ENCODE measurements at regions not wholly inside any gene's neighbourhood (a gene's known extent, or its start where the extent isn't known, plus 50 kb on each side); places are given as distances from the start of the nearest gene placed in this dataset.

DNA sequence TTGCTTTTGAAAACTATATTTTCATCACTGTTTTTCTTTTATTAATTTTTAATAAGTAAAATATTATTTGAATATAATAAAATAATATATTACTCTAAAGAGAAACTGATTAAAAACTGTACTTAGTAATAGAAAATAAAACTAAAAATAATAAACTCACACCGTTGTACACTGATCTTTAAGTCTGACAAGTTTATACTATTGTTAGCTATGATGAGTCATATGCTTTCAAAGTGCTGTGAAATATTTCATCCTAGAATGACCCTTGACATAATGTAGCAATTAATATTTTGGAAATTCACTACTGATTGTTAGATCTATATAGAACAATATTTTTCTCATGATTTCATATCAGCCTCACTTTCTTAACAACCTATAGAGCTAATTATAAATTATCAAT lies 1040.6 kb upstream of the SPRY2 start:
- TF ChIP-seq, protein P1, sequence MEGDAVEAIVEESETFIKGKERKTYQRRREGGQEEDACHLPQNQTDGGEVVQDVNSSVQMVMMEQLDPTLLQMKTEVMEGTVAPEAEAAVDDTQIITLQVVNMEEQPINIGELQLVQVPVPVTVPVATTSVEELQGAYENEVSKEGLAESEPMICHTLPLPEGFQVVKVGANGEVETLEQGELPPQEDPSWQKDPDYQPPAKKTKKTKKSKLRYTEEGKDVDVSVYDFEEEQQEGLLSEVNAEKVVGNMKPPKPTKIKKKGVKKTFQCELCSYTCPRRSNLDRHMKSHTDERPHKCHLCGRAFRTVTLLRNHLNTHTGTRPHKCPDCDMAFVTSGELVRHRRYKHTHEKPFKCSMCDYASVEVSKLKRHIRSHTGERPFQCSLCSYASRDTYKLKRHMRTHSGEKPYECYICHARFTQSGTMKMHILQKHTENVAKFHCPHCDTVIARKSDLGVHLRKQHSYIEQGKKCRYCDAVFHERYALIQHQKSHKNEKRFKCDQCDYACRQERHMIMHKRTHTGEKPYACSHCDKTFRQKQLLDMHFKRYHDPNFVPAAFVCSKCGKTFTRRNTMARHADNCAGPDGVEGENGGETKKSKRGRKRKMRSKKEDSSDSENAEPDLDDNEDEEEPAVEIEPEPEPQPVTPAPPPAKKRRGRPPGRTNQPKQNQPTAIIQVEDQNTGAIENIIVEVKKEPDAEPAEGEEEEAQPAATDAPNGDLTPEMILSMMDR (IDR thresholded peaks at IDR 0.05): no peak
- no peak for TF ChIP-seq EZH2 (IDR thresholded peaks at IDR 0.05; ENCODE audit: borderline replicate concordance, insufficient read depth, low read depth, low read length, poor library complexity, severe bottlenecking)
